NCI-H345 (cell line): ENCODE measurements at regions not wholly inside any gene's neighbourhood (a gene's known extent, or its start where the extent isn't known, plus 50 kb on each side); places are given as distances from the start of the nearest gene placed in this dataset.

Experiments
- DNase-seq: peaks from one replicate; lab custom pipeline; 2025; lab: John Stamatoyannopoulos, UW

DNA sequence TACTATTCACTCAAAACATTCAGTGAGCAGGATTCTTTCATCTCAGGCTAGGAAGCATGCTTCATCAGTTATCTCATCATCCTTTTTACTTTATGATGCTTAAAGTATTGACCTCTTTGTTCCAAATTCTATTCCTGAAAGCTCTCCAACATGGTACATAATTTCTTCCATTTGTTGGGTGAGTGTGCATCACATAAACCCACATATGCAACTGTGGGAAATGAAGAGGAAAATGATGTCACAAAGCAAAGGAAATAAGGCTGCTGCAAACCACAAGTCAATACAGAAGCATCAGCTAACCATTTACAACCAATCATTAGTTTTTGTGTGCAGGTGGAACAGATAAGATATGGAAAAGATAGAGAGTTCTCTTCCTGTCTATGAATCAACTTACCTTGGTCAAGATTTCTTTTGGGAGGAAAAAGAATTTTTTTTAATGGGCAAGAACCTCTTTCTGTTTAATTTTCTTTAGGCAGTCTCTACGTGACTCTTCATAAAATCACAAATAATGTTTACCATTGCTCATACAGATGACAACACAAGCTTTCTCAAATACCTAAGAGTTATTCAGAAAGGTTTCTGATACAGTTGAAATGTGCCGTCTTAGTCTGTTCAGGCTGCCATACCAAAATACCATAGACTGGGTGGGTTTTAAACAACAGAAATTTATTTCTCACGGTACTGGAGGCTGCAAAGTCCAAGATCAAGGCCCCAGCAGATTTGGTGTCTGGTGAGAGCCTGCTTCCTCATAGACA is 259.9 kb downstream of the ADGRG6 start:
- no peak for DNase-seq

DNA sequence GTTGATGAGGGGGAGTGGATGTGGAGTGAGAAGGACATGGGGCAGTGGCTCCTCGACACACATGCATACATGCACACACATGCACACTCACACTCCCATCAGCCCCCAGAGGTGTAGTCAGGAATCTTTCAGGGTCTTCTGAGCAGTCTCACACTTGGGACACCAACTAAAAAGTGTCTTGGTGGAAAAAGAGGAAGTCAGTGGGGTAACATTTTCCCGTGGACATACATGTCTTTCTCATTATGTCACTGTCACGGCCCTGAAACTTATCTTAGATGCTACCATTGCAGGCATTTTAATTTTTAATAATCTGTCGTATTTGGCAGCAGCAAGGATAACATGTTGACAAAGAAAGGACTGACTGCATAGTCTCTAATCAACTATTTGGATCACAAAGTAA is 261.1 kb downstream of the ADGRG6 start:
- DNase-seq = no peak

DNA sequence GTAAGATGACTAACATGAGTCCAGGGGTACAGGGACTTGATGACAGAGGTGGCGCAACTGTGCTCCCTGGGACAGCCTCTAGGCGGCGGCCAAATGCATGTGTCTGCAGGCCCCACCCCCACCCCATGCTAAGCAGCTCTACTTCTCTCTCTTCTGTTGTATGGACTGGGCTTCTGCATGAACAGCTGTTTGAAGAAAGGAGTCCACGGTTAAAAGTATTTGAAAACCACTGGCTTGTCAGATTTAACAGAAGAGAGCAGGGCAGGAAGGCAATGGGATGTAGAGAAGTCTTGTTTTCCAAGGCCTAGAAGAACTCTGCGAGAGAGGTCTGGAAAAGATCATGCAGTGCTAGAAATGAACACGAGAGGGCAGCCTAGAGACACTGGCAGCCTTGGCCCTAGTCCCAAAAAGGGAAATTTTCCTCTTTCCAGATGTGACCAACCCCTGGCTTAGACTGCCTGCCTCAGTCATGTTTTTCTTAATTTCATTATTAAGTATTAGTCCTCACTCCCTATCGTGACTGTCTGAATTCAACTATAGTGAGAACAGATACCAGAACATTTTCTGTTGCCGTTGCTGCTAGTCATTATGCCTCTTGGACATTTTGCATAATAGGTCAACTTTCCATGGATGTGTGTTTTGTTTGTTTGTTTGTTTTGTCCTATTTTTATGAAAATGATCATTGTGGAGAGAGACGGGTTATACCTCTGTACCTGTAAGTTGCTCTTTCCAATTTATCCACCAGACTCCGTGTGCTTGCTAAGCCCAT is 265.0 kb downstream of the ADGRG6 start:
- peak; percentile 51 for DNase-seq

- DNase-seq = no peak
These were observed 265.7 kb downstream of the ADGRG6 start for GRCh38 chr6:142567461-142567860.

GRCh38 chr6:142568857-142569597 is 267.2 kb downstream of the ADGRG6 start:
- DNase-seq = no peak

DNA sequence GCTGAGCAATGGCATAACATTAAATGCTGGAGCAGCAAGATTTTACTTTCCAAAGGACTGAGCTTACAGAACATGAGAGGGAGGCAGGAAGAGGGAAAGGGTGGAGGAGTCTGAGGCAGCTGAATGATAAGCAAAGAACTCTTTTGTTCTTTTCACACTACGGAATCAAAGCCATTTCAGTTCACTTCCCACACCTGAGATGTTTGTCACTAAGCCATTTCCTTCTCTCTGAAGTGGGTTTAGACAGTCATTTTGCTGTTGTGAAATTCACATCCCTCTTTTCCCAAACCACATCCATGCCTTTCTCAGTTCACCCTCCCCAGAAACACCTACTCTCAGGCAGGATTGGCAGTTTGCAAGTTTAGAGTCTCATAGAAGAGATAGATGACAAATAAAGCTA is 267.9 kb downstream of the ADGRG6 start:
- DNase-seq = no peak

DNA sequence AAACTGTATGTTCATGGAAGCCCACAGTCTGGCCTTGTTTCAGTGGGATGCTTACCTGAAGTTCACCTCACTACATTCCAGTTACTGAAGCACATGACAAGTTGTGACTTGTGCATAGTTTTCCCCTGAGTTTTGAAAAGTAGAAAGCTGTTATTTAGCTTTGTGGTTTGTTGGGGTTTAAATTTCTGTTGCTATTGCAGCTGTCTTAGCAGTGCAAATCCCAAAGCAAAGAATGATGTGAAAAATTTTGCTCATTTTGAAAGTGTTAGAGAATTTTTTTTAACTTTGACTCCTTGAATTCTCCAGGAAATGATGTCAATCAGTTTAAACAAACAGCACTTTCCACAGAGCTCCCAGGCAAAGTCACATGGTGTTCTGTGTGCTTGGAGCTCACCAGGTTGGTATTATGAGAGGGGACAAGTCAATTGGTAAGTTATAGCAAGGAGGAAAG is 268.4 kb downstream of the ADGRG6 start:
- DNase-seq = no peak

DNA sequence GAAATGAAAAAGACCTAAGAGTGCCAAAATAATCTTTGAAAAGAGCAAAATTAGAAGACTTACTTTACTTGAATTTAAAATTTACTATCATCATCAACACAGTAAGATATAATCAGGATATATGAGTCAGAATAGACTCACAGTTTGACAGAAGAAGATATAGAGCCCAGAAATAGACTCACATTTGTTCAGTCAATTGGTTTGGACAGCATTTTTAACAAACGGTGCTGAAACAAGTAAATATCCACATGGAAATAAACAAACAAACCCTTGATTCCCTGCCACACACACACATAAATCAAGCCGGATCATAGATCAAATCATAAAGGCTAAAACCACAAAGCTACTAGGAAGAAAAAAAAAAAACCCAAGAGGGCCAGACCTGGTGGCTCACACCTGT is 291.1 kb downstream of the ADGRG6 start:
- no peak for DNase-seq

GRCh38 chr6:142597836-142598235 is 296.0 kb downstream of the ADGRG6 start:
- DNase-seq = no peak

GRCh38 chr6:142601427-142601826 is 299.6 kb downstream of the ADGRG6 start:
- no peak for DNase-seq

- no peak for DNase-seq
These were observed 301.2 kb downstream of the ADGRG6 start for GRCh38 chr6:142602972-142603371.

- DNase-seq = no peak
These were observed 304.2 kb downstream of the ADGRG6 start for GRCh38 chr6:142605922-142606485.

GRCh38 chr6:142612956-142613355 is 311.1 kb downstream of the ADGRG6 start:
- no peak for DNase-seq

DNA sequence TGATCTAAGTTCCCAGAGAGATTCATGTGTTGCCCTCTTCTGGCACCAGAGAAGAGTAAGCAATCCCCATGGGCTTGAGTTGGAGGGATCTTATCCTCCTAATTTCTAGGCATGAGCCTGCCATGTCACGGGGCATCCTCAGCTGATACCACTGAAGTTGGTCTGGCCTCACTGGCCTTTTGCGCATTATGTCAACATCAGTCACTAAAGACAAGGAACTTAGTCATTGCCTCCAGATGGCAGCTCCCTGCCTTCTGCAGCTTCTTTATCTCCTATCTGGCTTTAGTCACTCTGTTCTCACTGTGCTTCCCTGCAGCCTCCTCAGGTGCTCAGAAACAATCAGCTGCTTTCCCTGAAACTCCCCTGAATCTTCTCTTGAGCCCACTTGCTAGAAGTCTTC is 312.2 kb downstream of the ADGRG6 start:
- DNase-seq = no peak

- DNase-seq = no peak
These were observed 315.4 kb downstream of the ADGRG6 start for GRCh38 chr6:142617158-142617557.

DNA sequence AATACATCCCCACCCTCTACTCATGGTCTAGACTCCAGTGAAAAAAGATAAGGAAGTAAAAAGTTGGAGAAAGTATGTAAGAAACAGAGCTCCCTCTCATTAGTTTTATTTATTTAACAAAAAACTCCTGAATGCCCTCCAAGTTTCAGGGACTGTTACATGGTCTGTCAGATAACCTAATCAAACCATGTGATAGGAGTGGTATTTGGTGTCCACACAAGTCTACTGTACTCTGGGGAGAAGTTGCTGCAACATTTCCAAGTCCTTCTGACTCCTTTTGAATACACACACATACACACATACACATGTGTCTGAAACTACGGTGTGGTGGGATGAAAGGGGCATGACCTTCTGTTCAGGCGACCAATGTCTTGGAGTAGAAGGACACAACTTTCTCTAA is 320.0 kb downstream of the ADGRG6 start:
- no peak for DNase-seq

GRCh38 chr6:142624978-142625715 is 319.8 kb downstream of the HIVEP2 start:
- no peak for DNase-seq

- no peak for DNase-seq
These were observed 317.5 kb downstream of the HIVEP2 start for GRCh38 chr6:142627474-142627873.

DNA sequence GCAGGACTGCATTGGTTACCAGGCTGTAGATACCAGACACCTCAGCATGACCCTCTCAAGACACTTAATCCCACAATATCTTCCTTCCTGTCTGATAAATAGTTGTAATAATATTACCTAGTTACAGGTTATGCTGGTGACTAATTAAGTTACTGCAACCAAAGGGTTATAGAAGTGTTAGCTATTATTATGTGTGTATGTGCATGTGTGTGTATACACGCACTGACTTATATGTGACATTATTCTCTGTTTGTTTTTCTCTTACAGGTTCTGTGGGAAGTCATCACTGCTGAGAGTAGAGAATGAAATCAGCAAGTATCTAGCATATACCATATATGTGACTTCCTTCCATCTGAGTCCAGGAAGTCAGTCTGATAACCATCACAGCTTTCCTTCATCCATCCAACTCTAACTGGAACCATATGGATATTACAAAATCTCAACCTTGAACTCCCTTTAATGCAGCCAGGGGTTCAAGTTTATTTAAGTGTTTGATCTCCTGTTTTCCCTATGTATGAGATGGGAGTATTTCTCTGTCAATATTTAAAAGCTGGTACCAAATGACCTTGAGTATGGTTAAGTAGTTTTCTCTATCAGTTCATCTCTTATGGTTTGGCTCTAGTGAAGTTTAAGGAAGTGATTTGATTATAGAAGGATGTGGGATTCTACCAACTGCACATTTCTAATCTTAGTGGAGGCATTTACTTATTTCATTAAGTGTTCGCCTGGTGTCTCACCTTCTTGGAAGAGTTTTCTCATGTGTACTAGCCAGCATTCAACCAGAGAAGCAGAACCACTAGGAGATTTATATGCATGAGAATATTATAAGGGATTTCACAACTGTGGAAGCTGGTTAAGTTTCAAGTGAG is 313.2 kb downstream of the HIVEP2 start:
- no peak for DNase-seq

GRCh38 chr6:142633317-142633716 is 311.7 kb downstream of the HIVEP2 start:
- DNase-seq = no peak

DNA sequence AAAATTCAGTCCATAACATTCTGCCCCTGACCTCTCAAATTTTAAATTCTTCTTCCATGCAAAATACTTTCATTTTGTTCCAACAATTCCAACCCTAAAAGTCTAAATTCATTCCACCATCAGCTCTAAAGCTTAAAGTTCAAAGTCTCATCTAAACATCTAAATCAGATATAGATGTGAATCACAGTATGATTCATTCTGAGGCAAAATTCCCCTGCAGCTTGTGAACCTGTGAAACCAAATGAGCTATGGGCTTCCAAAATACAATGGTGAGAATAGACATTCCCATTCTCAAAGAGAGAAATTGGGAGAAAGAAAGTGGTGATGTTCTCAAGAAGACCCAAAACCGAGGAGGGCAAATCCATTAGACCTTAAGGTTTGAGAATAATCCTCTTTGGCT is 309.8 kb downstream of the HIVEP2 start:
- no peak for DNase-seq
